Uterus (tissue), 3 donors: ENCODE measurements at regions not wholly inside any gene's neighbourhood (a gene's known extent, or its start where the extent isn't known, plus 50 kb on each side); places are given as distances from the start of the nearest gene placed in this dataset.

Experiments
- DNase-seq, 2 donors: peaks; one replicate each; pipeline ENCODE4 v3.0.0-alpha.2; 2019 to 2020
- H3K27ac ChIP-seq, 2 donors: fragments of 200-600 bp; sonication (generic); 1 replicate in 1 of 2; 2 replicates in 1 of 2; pipeline ENCODE4 v1.5.1; 2016 to 2018
- H3K27me3 ChIP-seq, 2 donors: fragments of 200-600 bp; sonication (generic); one replicate each; pipeline ENCODE4 v1.5.1; 2018 to 2019; ENCODE audit warnings: control low read depth in 1 of 2
- H3K36me3 ChIP-seq, 2 donors: fragments of 200-600 bp; sonication (generic); one replicate each; pipeline ENCODE4 v1.5.1; 2019; ENCODE audit warnings: control low read depth in 1 of 2
- H3K4me1 ChIP-seq, 2 donors: fragments of 200-600 bp; sonication (generic); one replicate each; pipeline ENCODE4 v1.5.1; 2018 to 2019; ENCODE audit warnings: control low read depth in 1 of 2
- H3K4me3 ChIP-seq, 2 donors: fragments of 200-600 bp; sonication (generic); 1 replicate in 1 of 2; 2 replicates in 1 of 2; pipeline ENCODE4 v1.5.1; 2018 to 2019; ENCODE audit warnings: mild to moderate bottlenecking in 1 of 2
- H3K9me3 ChIP-seq, 2 donors: fragments of 200-600 bp; sonication (generic); one replicate each; pipeline ENCODE4 v1.5.1; 2019; ENCODE audit warnings: control low read depth in 1 of 2
- POLR2A ChIP-seq, 2 donors: fragments of 450-650 bp; IDR thresholded peaks; one replicate each; pipeline ENCODE4 v1.6.1; 2016; ENCODE audit warnings: antibody characterized with exemption in 2 of 2, mild to moderate bottlenecking in 1 of 2, moderate library complexity in 1 of 2
- intact Hi-C: fragments of 100-400 bp; cut with DNase I; formaldehyde crosslinking; loops from one replicate; pipeline ENCODE4 v1.15.1; 2023; ENCODE audit warnings: low total_unique reads
- TF ChIP-seq, protein P1 (sequence below), 4 experiments: fragments of 200-600 bp in 2 of 4; fragments of 450-650 bp in 2 of 4; sonication (generic) in 2 of 4; IDR thresholded peaks; one replicate each; pipeline ENCODE4 v1.5.1; 2016 to 2019; ENCODE audit warnings: antibody characterized with exemption in 4 of 4, mild to moderate bottlenecking in 2 of 4, moderate library complexity in 1 of 4
- donor health status: DM: yes; HTN: yes; CAD: no.

DNA sequence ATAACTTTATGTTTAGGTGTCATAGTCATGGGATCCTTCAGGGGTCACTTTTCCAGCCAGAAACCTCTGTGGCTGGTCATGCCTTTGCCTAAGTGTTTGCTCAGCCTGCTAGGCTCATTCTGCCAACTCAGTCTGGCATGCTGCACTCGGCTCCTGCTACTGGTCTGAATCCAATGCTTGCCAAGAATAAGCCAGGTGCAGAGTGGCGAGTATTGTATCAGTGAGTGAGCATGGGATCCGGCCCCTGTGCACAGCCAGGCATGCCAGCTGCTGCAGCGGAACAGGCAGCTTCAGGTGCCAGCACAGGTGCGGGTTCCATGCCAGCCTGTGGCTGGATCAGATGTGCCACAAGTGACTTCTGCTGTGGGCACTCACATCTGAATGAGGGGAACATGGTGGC, 1269.3 kb upstream of the CNTN5 start:
- no peak for DNase-seq
- Histone ChIP-seq H3K27ac (no peak overlapping the region), H3K4me3 (no peak overlapping the region), H3K27me3 (no peaks in the 10 kb centered on the region), H3K4me1 (no peaks in the 10 kb centered on the region), H3K9me3 (no peaks in the 10 kb centered on the region), H3K36me3 (no peaks in the 10 kb centered on the region)
- TF ChIP-seq, protein P1, sequence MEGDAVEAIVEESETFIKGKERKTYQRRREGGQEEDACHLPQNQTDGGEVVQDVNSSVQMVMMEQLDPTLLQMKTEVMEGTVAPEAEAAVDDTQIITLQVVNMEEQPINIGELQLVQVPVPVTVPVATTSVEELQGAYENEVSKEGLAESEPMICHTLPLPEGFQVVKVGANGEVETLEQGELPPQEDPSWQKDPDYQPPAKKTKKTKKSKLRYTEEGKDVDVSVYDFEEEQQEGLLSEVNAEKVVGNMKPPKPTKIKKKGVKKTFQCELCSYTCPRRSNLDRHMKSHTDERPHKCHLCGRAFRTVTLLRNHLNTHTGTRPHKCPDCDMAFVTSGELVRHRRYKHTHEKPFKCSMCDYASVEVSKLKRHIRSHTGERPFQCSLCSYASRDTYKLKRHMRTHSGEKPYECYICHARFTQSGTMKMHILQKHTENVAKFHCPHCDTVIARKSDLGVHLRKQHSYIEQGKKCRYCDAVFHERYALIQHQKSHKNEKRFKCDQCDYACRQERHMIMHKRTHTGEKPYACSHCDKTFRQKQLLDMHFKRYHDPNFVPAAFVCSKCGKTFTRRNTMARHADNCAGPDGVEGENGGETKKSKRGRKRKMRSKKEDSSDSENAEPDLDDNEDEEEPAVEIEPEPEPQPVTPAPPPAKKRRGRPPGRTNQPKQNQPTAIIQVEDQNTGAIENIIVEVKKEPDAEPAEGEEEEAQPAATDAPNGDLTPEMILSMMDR (IDR thresholded peaks at IDR 0.05): no peak
- no peak for TF ChIP-seq POLR2A (IDR thresholded peaks at IDR 0.05)
- intact Hi-C loops: no loop called here

DNA sequence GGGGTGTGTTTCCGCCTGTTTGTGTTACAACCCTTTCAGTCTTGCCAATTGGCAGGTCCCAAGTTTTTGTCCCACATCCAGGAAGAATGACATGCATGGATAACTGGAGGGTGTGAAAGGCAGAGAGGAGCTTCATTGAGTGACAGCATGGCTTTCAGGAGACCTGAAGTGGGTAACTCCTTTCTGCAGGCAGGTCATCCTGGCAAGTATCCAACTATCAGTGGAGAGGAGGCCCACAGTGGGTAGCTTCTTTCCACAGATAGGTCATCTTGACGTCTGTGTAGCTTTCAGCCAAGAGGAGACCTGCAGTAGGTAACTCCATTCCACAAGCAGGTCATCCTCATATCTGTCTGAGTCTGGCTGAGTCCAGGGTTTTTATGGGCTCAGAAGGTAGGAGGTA, 1268.8 kb upstream of the CNTN5 start:
- no peak overlapping the region for H3K27ac ChIP-seq
- no peaks in the 10 kb centered on the region for H3K27me3 ChIP-seq
- no peaks in the 10 kb centered on the region for H3K36me3 ChIP-seq
- intact Hi-C loops: no loop called here
- H3K4me1 ChIP-seq: no peaks in the 10 kb centered on the region
- DNase-seq: no peak
- no peaks in the 10 kb centered on the region for H3K9me3 ChIP-seq
- H3K4me3 ChIP-seq: no peak overlapping the region
- TF ChIP-seq, protein P1 (IDR thresholded peaks at IDR 0.05): no peak
- TF ChIP-seq POLR2A (IDR thresholded peaks at IDR 0.05): no peak

DNA sequence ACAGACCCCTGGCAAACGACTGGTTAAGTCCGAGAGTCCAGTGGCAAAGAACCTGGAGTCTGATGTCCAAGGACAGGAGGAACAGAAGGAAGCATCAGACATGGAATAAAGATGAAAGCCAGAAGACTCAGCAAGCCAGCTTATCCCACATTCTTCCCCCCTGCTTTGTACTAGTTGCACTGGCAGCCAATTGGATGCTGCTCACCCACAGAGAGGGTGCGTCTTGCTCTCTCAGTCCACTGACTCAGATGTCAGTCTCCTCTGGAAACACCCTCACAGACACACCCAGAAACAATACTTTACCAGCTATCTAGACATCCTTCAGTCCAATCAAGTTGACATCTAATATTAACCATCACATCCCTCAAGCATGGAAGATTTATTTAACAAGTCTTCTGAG, 1265.8 kb upstream of the CNTN5 start:
- intact Hi-C loops: no loop called here
- no peaks in the 10 kb centered on the region for H3K36me3 ChIP-seq
- DNase-seq: no peak
- no peak overlapping the region for H3K27ac ChIP-seq
- TF ChIP-seq, protein P1 (IDR thresholded peaks at IDR 0.05): no peak
- TF ChIP-seq POLR2A (IDR thresholded peaks at IDR 0.05): no peak
- H3K9me3 ChIP-seq: no peaks in the 10 kb centered on the region
- H3K4me3 ChIP-seq: no peak overlapping the region
- no peaks in the 10 kb centered on the region for H3K27me3 ChIP-seq
- H3K4me1 ChIP-seq: no peaks in the 10 kb centered on the region

DNA sequence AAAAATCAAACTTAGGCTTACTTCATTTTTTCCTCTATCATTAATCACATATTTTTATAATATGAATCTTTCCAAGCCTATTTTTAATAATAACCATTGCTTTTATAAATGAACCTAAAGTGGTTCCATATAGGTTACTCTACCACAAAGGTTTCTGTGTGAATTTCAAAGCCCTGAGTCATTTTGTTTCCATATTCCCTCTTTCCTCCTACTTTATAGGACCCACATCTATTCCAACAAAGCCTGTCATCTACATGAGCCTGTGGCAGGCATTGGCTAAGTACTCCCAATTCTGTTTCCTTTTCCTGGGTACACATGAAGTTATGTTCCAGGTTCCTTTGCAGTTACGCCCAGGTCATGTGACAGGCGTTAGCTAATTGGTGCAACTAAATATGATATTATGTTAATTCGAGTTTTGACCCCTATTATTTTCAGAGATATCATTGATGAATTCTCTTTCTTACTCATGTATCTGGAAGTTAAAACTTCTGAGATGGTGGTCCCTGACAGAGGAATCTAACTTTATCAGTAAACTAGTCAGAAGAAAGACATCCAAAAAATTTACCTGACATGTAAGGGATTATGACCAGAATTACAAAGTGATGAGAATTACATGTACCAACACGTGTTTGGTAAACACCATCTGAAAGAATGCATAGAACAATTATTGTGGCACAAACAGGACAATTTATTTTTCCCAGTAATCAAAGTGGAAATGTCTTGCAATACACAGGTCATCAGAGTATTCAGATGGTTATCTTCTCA, 1264.0 kb upstream of the CNTN5 start:
- Histone ChIP-seq H3K4me3 (no peak overlapping the region), H3K36me3 (no peaks in the 10 kb centered on the region), H3K27me3 (no peaks in the 10 kb centered on the region), H3K9me3 (no peaks in the 10 kb centered on the region), H3K4me1 (no peaks in the 10 kb centered on the region), H3K27ac (no peak overlapping the region)
- intact Hi-C loops: no loop called here
- TF ChIP-seq POLR2A (IDR thresholded peaks at IDR 0.05): no peak
- DNase-seq: no peak

DNA sequence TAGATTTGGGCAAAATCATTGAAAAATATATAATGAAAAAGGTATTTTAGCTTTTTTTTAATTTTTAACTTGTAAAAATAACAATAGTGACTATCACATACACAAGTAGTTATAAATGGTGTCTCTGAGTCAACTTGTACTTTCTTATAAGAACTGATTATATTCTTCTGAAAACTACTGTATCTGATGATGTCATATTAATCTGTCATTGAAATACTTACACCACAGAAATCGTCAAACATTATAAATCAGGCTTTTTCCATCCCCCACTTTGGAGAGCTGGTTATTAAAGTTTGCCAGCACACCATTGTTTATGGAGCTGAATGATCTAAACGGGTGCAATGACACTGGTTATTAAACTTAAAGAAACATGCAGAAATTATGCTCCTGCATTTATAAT, 1259.6 kb upstream of the CNTN5 start:
- Histone ChIP-seq H3K27ac (no peak overlapping the region), H3K4me3 (no peak overlapping the region), H3K36me3 (no peaks in the 10 kb centered on the region), H3K9me3 (no peaks in the 10 kb centered on the region), H3K4me1 (no peaks in the 10 kb centered on the region), H3K27me3 (no peaks in the 10 kb centered on the region)
- no peak for DNase-seq
- no peak for TF ChIP-seq POLR2A (IDR thresholded peaks at IDR 0.05)
- TF ChIP-seq, protein P1 (IDR thresholded peaks at IDR 0.05): no peak
- intact Hi-C loops: no loop called here
